ENCODE measurements at regions not wholly inside any gene's neighbourhood (a gene's known extent, or its start where the extent isn't known, plus 50 kb on each side); places are given as distances from the start of the nearest gene placed in this dataset.
A peak's percentile ranks its signal among the peaks of the same experiment; 100 is the strongest.
"Not testable (repeated sequence)": the region's sequence is repeated elsewhere in the genome, so short reads cannot be mapped to it uniquely, and the experiment has no call there.

DNA sequence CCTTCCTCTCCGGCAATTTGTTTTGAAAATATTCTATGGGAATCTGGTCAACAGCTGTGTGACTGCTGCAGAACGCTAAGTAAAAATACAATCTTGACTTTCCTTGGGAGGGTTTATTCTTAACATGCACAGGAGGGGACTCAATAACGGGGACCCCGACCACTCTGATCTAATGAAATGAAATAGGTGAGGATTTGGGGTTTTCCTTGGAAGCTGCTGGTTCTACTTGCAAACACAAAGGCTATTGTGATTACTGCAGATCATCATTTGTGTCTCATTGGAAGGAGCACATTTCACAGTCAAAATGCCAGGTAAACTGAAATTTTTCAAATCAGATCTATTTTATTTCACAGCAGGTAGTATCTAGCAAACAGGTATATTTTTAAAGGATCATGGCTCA is 366.1 kb downstream of the SHANK2 start:
- no peak for DNase-seq

GRCh38 chr11:70886676-70887541 is 365.5 kb downstream of the SHANK2 start:
- no peak for DNase-seq

DNA sequence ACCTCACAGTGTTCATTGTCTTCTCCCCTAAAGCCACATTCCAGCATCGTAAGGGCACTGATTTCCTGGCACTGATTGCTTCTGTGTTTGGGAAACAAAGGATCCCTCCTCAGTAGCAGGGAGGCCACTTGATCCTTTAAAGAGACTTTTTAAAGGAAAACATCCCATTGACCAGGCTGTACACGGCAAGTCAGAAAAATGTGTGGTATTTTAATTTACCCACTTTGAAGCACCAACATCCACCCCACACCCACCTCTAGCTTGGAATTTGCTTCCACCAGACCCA is 364.9 kb downstream of the SHANK2 start:
- DNase-seq, result no peak

DNA sequence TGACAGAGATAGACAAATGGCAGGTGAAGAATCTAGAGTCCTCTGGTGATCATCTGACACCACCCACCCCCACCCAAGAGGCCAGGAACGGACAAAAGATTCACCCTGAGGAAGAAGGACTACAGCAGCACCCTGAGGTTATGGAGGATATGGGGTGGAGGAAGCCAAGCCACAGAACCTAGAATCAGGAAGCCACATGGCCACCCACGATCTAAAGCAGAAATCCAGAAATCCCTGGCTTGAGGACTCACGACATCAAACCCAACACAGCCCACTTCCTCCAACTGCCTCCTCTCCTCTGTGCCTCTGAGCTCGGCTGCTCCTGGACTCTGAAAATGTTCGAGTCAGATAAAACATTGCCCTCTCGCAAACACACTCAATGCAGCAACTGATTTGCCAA is 364.3 kb downstream of the SHANK2 start:
- no peak for DNase-seq

DNA sequence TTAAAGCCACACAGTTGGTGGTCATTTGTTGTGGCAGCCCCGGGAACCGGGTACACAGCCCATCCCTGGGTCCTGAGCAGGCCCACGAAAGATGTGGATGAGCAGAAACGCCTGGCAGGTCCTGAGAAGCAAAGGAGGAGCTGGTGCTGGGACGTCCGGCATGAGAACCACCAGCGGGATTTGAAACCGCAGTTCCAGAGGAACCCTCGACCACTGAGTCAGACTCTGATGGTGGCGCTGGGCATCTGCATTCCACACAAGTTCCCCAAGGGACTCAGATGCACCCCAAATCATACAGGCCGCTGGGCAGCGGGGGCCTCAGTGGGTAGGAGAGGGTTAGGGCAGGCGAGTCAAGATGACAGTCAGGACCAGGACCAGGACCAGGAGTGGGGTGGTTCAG is 363.0 kb downstream of the SHANK2 start:
- DNase-seq, result no peak

- no peak for DNase-seq
These were observed 360.5 kb downstream of the SHANK2 start for GRCh38 chr11:70891844-70892380.

- DNase-seq, result no peak
These were observed 359.5 kb downstream of the SHANK2 start for GRCh38 chr11:70892889-70893288.

- DNase-seq, result no peak
These were observed 357.6 kb downstream of the SHANK2 start for GRCh38 chr11:70894566-70895365.

DNA sequence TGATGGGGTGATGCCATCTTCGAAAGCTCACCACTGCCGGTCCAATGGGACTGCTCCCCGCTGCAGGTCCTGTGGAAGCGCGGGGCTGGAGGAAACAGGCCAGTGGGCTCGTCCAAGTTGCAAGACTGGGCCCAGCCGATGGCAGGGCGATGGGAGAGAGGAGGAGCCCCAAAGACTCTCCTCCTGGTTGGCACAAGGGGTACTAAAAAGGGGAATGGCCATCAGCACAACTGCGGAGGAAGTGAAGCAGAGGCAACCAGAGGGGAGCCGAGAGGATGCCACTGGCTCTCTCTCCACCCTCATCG is 357.1 kb downstream of the SHANK2 start:
- DNase-seq, result no peak

- no peak for DNase-seq
These were observed 354.9 kb downstream of the SHANK2 start for GRCh38 chr11:70897429-70897828.

DNA sequence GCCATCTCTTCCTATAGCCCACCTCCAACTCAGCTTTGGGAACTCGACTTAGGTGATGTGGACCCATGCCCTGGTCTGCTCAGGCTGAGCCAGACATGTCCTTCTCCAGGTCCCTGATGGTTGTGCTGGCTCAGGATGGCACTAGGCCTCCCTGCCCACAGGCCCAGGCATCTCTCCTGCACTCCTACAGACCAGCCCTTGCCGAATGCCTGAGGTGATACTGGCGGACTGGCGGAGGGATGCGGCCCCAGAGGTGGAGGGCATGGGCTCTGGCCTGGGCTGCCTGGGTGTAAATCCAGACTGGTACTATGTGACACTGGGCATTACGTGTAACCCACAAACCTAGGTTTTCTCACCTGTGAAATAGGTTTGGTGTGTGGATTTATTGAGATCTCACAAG is 352.8 kb downstream of the SHANK2 start:
- no peak for DNase-seq

DNA sequence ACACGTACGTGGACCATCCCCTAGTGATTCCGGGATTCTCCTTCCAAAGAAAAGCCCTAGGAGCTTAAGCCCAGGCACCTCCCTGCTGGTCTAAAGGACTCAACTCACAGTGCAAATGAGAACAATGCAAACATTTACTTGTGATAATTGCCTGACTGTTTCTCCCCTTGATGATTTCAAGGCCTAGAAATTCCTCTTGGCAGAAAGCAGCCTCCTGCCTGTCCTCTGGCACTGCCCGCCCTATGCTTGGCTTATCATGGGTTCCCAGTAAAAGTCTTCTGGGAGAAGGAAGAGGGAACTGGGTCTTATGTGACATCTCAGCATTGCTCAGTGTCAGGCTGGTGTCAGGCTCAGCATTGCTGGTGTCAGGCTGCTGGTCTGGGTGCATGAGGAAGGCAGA is 351.8 kb downstream of the SHANK2 start:
- DNase-seq, result no peak

DNA sequence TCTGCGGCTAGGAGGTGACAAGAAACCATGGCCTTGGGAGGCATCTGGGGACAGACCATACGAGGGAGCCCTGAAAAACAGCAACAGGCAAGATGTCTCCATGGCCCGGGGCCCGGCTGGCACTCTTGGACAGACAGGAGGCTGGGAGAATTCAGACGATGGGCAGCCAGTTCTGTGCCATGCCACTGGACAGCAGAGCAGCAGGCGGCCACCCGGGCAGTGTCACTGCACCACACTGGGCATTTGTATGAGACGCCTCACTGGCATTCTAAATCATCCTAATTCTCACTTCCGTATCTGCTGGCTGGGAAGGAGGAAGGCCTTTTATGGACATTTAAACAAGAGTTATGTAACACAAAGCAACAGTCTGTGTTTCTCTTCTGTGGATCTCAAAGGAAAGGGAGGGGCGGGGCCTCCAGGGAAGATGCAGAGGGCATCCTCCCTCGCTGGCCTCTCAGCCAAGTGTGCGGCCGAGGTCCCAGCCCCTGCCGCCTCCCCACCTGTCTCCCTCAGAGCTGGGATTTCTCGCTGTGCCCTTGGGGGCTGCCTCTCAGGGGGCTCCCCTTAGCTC is 350.3 kb downstream of the SHANK2 start:
- no peak for DNase-seq

- DNase-seq, result not testable (repeated sequence)
These were observed 349.1 kb downstream of the SHANK2 start for GRCh38 chr11:70903229-70903628.

GRCh38 chr11:70906101-70906500 is 346.3 kb downstream of the SHANK2 start:
- DNase-seq, result no peak

DNA sequence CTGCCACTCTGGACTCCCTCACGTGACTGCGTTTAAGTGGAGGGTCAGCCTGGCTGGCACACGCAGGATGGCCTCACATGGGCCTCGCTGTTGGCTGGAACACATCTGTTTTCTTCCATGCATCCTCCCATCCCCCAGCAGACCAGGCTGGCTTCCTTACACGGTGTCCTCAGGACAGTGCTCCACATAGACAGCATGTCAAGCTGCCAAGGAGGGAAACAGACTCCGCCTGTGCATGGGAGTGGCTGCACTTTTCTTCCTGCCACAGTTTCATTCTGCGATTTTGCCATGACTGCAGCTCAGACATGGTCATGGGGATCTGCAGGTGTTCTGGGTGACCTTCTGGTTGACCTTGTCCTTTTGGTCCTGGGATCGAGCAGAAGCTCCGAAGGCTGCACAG is 344.2 kb downstream of the SHANK2 start:
- no peak for DNase-seq

GRCh38 chr11:70910835-70911234 is 341.5 kb downstream of the SHANK2 start:
- DNase-seq, result no peak

DNA sequence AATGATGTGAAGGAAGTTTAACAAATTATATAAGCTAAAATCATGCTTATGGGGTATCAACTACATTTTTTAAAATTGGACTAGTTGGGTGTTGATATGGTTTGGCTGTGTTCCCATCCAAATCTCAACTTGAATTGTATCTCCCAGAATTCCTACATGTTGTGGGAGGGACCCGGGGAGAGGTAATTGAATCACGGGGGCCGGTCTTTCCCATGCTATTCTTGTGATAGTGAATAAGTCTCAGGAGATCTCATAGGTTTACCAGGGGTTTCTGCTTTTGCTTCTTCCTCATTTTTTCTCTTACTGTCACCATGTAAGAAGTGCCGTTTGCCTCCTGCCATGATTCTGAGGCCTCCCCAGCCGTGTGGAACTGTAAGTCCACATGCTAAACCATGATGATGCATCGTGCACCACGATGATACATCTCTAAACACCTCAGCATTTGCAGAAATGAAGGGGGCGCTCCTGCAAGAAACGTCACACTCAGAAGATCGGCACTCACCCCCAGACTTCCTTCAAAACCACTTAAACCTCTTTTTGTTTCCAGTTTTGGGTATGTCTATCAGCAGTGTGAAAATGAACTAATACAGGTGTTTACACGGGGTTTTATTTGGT is 340.0 kb downstream of the SHANK2 start:
- DNase-seq, result peak; percentile 10

- no peak for DNase-seq
These were observed 338.6 kb downstream of the SHANK2 start for GRCh38 chr11:70913715-70914231.

- DNase-seq, result no peak
These were observed 337.9 kb downstream of the SHANK2 start for GRCh38 chr11:70914496-70914895.

DNA sequence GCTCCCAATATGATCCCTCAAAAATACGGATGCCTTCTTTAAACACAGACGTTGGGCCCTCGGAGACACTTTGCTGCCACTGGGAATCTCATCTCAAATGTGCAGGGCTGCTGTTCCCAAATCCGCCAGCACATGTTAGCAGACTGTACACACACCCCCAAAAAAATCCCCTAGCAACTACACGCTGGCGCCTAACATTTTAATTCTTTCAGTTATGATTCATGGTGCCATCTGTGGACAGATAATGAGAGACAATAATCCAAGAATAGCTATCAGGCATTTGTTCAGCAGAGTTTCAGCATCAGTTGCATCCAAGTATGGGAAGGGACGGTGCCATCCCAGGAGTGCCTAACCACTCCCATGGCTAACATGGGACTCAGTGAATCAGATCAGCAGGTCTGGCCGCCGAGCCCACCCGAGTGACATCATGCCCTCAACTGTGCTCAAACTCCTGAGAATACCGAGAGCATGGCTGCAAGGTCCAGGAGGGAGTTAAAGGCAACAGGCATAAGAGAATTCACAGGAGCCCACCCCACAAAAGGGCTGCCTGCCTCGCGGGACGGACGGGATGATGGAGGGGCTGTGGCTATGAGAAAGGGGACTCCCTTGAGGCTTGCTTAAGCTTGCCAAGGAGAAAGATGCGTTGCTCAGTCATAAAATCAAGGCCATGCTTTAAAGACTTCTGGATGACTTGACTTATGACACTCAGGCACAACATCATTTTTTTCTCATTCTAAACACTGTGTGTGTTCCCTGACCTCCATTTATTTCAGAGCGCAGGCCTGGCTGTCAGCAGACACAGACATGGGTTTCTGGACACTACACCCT is 337.0 kb downstream of the SHANK2 start:
- DNase-seq, result no peak

DNA sequence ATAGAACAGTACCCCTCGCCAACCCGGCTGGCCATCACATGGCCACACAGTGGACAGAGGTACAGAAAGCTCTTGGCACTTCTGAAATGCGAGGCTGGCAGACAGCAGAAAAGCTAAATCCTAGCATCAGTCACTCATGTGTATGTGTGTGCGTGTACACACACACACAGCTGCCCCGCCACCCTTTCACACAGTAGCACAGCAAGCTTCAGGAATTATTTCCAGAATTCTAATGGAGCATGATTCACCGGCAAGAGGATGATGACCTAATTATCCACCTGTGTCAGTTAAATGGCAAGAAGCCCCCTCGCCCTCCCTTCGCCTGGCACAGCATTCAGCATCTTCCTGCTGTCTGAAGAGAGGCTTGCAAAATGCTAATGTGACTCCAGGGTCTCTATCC is 336.0 kb downstream of the SHANK2 start:
- DNase-seq, result no peak

All from stimulated activated CD4-positive, alpha-beta T cell treated with anti-CD3 and anti-CD28 coated beads, Interleukin-15, amount 100 ng/mL, for 24 hours (primary cell).